ENCODE measurements at regions not wholly inside any gene's neighbourhood (a gene's known extent, or its start where the extent isn't known, plus 50 kb on each side); places are given as distances from the start of the nearest gene placed in this dataset.

- TF ChIP-seq EZH2 (IDR thresholded peaks at IDR 0.05; ENCODE audit: insufficient read depth, poor library complexity, severe bottlenecking) = no peak
- TF ChIP-seq EZH2phosphoT487 (IDR thresholded peaks at IDR 0.05; ENCODE audit: insufficient read depth, low read depth) = no peak
Measured at GRCh38 chr5:57422341-57422740, 60.3 kb downstream of the ACTBL2 start.

Measured in GM23248 (cell line).